HG03457 (cell line): ENCODE measurements at regions not wholly inside any gene's neighbourhood (a gene's known extent, or its start where the extent isn't known, plus 50 kb on each side); places are given as distances from the start of the nearest gene placed in this dataset.
"Not testable (repeated sequence)": the region's sequence is repeated elsewhere in the genome, so short reads cannot be mapped to it uniquely, and the experiment has no call there.

Source experiments
- ATAC-seq: cut with Tn5 transposase; IDR thresholded peaks from one replicate; pipeline ENCODE4 v1.9.1; 2021; ENCODE audit warnings: moderate number of reproducible peaks; ENCODE audit not compliant: unreplicated experiment

- ATAC-seq = no peak
These were observed 182.2 kb downstream of the INHBB start for GRCh38 chr2:120528051-120528692.

- no peak for ATAC-seq
These were observed 182.7 kb downstream of the INHBB start for GRCh38 chr2:120528693-120529076.

DNA sequence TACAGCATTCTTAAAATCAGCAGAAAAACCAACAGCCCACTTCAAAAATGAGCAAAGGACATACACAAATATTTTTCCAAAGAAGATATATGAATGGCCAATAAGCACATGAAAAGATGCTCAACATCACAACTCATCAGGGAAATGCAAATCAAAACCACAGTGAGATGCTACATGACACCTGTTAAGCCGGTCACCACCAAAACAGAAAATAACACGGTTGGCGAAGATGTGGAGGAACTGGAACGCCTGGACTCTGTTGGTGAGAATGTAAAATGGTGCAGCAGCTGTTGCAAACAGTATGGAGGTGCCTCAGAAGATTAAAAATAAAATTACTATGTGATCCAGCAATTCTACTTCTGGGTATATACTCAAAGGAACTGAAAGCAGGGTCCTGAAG is 184.8 kb downstream of the INHBB start:
- no peak for ATAC-seq

- no peak for ATAC-seq
These were observed 185.4 kb downstream of the INHBB start for GRCh38 chr2:120531365-120531764.

- no peak for ATAC-seq
These were observed 186.1 kb downstream of the INHBB start for GRCh38 chr2:120531863-120532600.

DNA sequence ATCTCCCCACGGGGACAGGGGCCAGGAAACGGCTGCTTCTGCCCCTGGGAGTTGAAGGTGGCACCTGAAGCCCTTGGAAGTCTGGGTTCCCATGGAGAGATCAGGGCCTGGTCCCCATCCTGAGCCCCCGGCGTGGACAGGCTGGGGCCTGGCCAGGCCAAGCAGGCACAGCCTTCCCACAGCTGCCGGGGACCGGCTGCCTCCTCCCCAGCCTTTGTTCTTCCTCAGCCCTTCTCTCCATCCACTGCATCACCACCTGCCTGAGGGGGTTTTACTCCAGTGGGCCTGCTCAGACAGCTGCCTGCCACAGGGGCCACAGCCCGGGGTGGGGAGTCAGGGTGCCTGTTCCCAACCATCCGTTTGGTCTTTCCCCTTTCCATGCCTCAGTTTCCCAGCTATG is 187.7 kb downstream of the INHBB start:
- no peak for ATAC-seq

DNA sequence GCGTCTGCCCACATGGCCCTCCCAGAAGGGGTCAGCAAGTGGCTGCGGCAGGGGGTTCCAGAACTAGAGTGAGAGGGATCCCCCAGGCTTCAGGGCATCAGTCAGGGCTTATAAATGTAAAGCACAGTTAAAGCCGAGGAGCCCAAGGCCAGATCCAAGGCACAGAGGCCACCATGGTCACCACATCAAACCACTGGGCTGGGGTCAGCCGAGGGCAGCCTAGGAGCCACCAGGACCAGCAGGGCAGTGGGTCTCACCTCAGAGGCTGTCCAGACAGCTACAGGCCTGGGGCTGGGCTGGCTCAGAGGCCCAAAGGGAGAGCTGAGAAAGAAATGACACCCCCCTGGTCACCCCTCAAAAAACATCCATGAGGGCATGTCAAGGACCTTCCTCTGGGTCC is 188.5 kb downstream of the INHBB start:
- no peak for ATAC-seq

DNA sequence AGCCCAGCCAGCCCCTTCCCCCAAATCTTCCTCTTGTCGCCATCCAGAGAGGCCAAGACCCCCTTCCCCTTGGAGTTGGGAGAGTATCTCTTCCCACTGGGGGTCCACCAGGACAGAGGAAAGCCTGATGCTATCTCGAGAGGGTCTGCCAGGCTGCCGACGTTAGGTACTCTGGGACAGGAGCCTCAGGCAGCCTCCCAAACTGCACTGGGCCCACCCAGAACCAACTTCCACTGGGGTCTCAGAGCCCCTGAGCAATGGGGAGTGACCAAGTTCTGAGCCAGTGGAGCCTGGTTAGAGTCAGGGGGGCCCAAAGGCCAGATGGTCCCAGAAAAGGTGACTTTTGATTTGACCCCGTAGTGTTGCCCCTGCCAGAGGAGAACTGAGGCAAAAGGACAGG is 189.1 kb downstream of the INHBB start:
- no peak for ATAC-seq

DNA sequence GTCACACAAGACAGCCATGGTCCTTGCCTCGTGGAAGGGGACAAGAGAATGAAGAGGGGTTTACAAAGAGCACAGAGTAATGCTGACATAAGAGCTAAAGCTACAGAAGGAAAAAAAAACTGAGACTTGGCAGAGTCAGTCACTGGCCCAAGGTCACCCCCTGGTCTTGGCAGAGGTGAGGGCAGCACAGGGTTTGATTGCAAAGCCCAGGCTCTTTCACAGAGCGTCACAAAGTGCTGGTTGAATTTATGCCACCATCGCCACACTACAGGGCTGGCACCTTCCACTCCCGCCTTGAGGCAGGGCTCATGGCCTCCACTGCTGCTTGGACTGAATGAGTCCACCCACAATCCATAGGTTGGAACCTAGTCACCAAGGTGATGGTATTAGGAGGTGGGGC is 190.2 kb downstream of the INHBB start:
- ATAC-seq = no peak

GRCh38 chr2:120538691-120539423 is 192.9 kb downstream of the INHBB start:
- no peak for ATAC-seq

- ATAC-seq = no peak
These were observed 193.5 kb downstream of the INHBB start for GRCh38 chr2:120539424-120539936.

DNA sequence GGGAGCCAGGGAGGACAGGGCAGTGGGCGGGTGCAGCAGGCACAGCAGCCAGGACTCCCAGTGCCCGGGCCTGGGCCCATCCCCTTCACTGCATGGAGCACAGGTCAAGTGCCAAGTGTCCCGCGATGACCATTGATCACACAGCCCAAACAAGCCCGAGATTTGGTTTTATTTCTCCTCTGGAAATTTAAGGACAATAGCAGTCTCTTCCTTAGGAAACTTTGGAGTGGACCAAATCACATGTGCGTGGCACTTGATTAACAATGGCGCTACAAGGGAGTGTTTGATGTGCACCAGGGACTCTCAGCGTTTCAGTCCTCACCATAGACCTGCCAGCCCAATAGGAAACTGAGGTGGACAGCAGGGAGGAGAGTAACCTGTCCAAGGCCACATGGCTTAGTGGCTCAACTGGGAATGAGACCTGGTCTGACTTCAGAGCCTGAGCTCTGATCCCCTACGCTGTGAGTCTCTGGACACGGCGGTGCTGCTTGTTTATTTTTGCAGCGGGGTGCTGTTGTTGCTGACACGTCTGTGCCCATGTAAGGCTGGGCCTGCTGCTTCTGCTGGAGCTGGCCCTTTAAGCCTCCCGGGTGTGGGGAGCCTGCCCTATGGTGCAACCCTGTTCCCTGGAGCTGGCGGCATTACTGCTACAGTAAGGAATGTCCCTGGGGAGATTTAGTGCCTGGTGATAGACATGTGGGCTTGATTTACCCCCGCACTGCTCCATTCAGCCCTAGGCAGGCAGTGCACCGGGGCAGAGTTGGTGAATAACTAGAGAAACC is 194.2 kb downstream of the INHBB start:
- ATAC-seq = no peak

DNA sequence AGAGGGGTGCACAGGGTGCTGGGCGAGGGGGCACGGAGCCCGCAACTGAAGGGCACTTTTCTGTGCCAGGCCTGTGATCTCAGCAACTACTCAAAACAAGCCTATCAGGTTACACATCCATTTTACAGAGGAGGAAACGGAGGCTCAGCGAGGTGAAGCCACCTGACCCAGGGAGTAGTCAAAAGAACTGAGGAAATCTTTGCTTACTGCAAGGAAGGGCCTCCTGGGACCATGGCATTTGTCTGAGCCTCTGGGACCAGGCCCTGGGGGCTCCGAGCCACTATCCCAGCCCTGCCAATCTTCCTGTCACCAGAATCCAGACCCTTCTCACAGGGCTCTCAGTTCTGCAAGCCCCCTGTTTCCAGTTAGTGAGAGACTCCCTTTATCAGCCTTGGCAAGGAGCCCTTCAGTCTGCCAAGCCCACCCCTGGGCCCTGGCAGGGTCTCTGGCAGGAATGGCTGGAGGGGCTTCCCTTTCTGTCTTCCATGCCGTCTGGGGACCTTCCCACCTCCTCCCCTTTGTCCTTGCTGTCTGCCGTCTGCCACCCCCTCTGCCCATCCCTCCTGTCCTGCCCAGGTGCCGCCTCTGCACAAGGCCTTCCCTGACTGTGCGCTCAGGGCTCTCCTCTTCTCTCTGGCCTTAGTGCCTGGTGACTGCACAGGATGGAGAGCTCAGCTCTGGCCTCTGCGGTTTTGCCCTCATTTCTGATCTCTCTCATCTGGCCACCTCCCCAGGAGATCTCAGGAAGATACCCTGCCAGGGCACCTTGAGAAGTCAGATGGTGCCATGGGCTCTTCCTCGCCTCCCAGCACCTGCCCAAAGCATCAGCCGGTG is 194.7 kb upstream of the GLI2 start:
- ATAC-seq = no peak

- no peak for ATAC-seq
These were observed 194.1 kb upstream of the GLI2 start for GRCh38 chr2:120541553-120541932.

DNA sequence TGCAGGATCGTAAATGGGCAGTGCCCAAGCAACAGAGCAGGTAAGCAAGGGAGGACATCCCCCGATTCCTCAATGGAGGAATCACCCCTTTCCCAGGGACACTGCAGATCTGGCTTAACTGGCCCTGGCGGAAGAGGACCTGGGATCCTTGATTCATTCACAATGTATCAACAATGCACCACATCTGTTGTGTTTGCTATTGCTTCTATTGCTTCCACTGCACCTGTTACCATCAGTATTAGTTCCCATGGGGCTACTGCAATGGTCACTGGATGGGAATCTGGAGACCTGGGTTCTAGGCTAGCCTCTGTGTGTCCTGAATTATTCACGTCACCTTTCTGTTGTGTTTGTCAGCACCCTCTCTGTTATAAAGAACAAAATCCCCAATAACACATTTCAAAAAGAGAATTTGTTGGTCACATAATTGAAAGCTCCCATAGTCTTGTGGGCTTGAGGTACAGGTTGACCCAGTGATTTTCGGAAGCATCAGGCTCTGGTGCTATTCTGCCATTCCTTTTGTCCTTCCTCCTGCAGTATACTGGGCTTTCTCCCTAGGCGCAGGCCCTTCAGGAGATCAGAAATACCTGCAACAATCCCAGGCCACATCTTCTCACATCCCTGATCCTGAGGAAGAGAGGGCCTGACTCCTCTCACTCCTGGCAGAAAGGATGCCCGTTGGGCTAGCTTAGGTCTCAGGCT is 193.5 kb upstream of the GLI2 start:
- no peak for ATAC-seq

GRCh38 chr2:120542911-120543527 is 192.6 kb upstream of the GLI2 start:
- ATAC-seq = no peak

DNA sequence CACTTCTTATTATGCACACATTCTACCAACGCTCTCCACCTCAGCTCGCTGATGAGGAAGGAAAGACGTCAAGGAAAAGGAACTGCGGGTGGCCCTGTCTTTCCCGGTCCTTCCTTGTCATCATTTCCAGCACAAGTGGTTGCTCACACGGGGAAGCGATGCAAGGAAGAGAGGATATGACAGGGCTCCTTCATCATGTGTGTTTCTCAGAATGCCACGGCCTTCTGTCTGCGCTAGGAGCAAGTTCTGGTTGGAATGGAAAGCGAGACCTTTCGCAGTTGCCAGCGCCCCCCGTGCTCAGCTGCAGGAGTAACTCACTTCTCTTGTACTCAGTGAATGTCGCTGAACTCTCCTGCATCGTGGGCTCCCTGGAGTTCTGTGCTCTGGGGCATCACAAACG is 191.8 kb upstream of the GLI2 start:
- ATAC-seq = no peak

DNA sequence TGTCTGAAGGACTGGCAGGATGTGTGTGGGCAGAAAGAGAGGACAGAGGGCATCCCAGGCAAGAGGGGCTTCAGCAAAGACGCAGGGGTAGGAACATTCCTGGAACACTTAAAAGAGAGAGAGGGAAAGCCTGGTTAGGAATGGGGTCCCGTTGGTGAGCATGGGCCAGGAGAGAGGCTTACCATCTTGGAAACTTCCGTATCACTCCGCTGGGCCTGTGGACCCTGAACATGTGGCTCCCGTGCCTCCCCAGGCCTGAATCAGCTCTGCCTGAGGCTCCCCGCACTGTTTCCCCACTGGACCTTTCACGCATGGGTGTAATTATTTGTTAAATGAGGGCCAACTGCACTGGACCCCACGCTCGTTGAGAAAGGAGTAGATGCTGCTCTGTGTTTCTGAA is 191.1 kb upstream of the GLI2 start:
- ATAC-seq = no peak

DNA sequence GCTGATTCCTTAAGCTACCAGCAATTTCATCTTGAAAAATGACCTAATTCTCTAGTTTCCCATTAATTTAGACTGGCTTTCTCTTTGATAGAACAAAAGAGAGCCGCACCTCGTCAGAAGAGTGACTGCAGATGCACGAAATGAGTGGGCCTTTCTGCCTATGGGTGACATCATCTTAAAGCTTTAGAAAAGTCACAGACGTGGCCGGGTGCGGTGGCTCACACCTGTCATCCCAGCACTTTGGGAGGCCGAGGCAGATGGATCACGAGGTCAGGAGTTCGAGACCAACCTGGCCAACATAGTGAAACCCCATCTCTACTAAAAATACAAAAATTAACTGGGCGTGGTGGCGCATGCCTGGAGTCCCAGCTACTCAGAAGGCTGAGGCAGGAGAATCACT is 190.7 kb upstream of the GLI2 start:
- not testable (repeated sequence) for ATAC-seq
